GM13976 (cell line): ENCODE measurements at regions not wholly inside any gene's neighbourhood (a gene's known extent, or its start where the extent isn't known, plus 50 kb on each side); places are given as distances from the start of the nearest gene placed in this dataset.

Experiments used
- DNase-seq: peaks from one replicate; pipeline ENCODE4 v3.0.0; 2012; ENCODE audit warnings: low spot score
- in situ Hi-C: fragments of 300-500 bp; cut with MboI; formaldehyde crosslinking; loops from one replicate; pipeline ENCODE4 v1.12.0; 2022; ENCODE audit warnings: low sequenced_read_pairs, mixed read lengths, inconsistent platforms; ENCODE audit not compliant: unreplicated experiment
- TF ChIP-seq, protein P1 (sequence below): IDR thresholded peaks from 2 replicates; pipeline ENCODE4 v1.5.1; 2012; ENCODE audit warnings: borderline replicate concordance, mild to moderate bottlenecking; ENCODE audit not compliant: insufficient read depth; ENCODE audit errors: extremely low read depth, missing control alignments, control extremely low read depth

GRCh38 chr4:158056689-158057245 is 116.1 kb downstream of the GASK1B start:
- DNase-seq = no peak
- TF ChIP-seq, protein P1, sequence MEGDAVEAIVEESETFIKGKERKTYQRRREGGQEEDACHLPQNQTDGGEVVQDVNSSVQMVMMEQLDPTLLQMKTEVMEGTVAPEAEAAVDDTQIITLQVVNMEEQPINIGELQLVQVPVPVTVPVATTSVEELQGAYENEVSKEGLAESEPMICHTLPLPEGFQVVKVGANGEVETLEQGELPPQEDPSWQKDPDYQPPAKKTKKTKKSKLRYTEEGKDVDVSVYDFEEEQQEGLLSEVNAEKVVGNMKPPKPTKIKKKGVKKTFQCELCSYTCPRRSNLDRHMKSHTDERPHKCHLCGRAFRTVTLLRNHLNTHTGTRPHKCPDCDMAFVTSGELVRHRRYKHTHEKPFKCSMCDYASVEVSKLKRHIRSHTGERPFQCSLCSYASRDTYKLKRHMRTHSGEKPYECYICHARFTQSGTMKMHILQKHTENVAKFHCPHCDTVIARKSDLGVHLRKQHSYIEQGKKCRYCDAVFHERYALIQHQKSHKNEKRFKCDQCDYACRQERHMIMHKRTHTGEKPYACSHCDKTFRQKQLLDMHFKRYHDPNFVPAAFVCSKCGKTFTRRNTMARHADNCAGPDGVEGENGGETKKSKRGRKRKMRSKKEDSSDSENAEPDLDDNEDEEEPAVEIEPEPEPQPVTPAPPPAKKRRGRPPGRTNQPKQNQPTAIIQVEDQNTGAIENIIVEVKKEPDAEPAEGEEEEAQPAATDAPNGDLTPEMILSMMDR = no peak
- in situ Hi-C loops = no loop called here

GRCh38 chr4:158055668-158056067 is 117.2 kb downstream of the GASK1B start:
- TF ChIP-seq, protein P1 = no peak
- DNase-seq = no peak
- in situ Hi-C loops = no loop called here

GRCh38 chr4:158053801-158054200 is 119.0 kb downstream of the GASK1B start:
- TF ChIP-seq, protein P1 = no peak
- no peak for DNase-seq
- in situ Hi-C loops = no loop called here

- in situ Hi-C loops = no loop called here
- no peak for DNase-seq
- TF ChIP-seq, protein P1 = no peak
These were observed 119.7 kb downstream of the GASK1B start for GRCh38 chr4:158053086-158053485.

GRCh38 chr4:158051401-158052235 is 121.2 kb downstream of the GASK1B start:
- TF ChIP-seq, protein P1 = no peak
- DNase-seq = no peak
- in situ Hi-C loops = no loop called here

DNA sequence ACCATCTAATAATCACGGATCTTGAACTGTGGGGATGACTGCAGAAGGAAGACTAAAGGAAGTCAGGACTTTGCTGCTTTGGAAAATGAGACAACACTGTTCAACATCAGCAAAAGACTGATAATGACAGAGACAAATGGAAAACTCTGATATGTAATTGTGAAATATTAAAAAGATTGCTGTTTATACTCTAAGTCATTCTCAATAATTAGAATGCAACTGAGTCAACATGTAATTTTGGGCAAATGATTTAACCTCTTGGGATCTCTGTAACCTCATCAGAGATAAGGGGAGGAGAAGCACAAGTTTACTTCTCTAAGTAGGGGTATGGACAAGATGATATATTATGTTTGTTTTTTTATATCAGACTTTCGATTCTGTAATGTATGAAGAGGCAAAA is 121.9 kb downstream of the GASK1B start:
- in situ Hi-C loops = no loop called here
- TF ChIP-seq, protein P1 = no peak

More for the DNA sequence above, 121.9 kb downstream of the GASK1B start:
- no peak for DNase-seq
